ENCODE measurements at regions not wholly inside any gene's neighbourhood (a gene's known extent, or its start where the extent isn't known, plus 50 kb on each side); places are given as distances from the start of the nearest gene placed in this dataset.

- no peak overlapping the region for H3K27ac ChIP-seq
- no peak for DNase-seq
- H3K36me3 ChIP-seq, result no peaks in the 10 kb centered on the region
- no peaks in the 10 kb centered on the region for H3K27me3 ChIP-seq (ENCODE audit: insufficient read depth, low read depth, severe bottlenecking)
- H3K4me3 ChIP-seq (ENCODE audit: low read depth, low read length), result no peak overlapping the region
- no peaks in the 10 kb centered on the region for H3K9me3 ChIP-seq (ENCODE audit: severe bottlenecking)
- no peak for TF ChIP-seq CTCF (IDR thresholded peaks at IDR 0.05; ENCODE audit: low read depth, low read length)
Measured at GRCh38 chr2:37425408-37425807, 81.0 kb downstream of the QPCT start.

- no peak for TF ChIP-seq CTCF (IDR thresholded peaks at IDR 0.05; ENCODE audit: low read depth, low read length)
- H3K27ac ChIP-seq, result no peak overlapping the region
- no peaks in the 10 kb centered on the region for H3K36me3 ChIP-seq
- DNase-seq, result no peak
- no peaks in the 10 kb centered on the region for H3K9me3 ChIP-seq (ENCODE audit: severe bottlenecking)
- no peak overlapping the region for H3K4me3 ChIP-seq (ENCODE audit: low read depth, low read length)
- H3K27me3 ChIP-seq (ENCODE audit: insufficient read depth, low read depth, severe bottlenecking), result no peaks in the 10 kb centered on the region
Measured at GRCh38 chr2:37427241-37427640, 82.8 kb downstream of the QPCT start.

GRCh38 chr2:37436323-37436722 lies 91.9 kb downstream of the QPCT start:
- H3K4me3 ChIP-seq (ENCODE audit: low read depth, low read length), result no peak overlapping the region
- H3K27ac ChIP-seq, result no peak overlapping the region
- no peak for TF ChIP-seq CTCF (IDR thresholded peaks at IDR 0.05; ENCODE audit: low read depth, low read length)
- H3K36me3 ChIP-seq, result no peaks in the 10 kb centered on the region
- no peaks in the 10 kb centered on the region for H3K27me3 ChIP-seq (ENCODE audit: insufficient read depth, low read depth, severe bottlenecking)
- H3K9me3 ChIP-seq (ENCODE audit: severe bottlenecking), result no peaks in the 10 kb centered on the region
- no peak for DNase-seq

GRCh38 chr2:37439131-37439642 lies 94.8 kb downstream of the QPCT start:
- Histone ChIP-seq H3K27me3 (ENCODE audit: insufficient read depth, low read depth, severe bottlenecking) (no peaks in the 10 kb centered on the region), H3K36me3 (no peaks in the 10 kb centered on the region), H3K4me3 (ENCODE audit: low read depth, low read length) (no peak overlapping the region), H3K9me3 (ENCODE audit: severe bottlenecking) (no peaks in the 10 kb centered on the region), H3K27ac (no peak overlapping the region)
- DNase-seq, result no peak
- TF ChIP-seq CTCF (IDR thresholded peaks at IDR 0.05; ENCODE audit: low read depth, low read length), result no peak

GRCh38 chr2:37441055-37441454 lies 96.6 kb downstream of the QPCT start:
- no peak for TF ChIP-seq CTCF (IDR thresholded peaks at IDR 0.05; ENCODE audit: low read depth, low read length)
- no peak overlapping the region for H3K27ac ChIP-seq
- no peak overlapping the region for H3K4me3 ChIP-seq (ENCODE audit: low read depth, low read length)
- no peaks in the 10 kb centered on the region for H3K9me3 ChIP-seq (ENCODE audit: severe bottlenecking)
- no peak for DNase-seq
- no peaks in the 10 kb centered on the region for H3K27me3 ChIP-seq (ENCODE audit: insufficient read depth, low read depth, severe bottlenecking)
- H3K36me3 ChIP-seq, result no peaks in the 10 kb centered on the region

GRCh38 chr2:37443082-37443481 lies 98.7 kb downstream of the QPCT start:
- DNase-seq, result no peak
- Histone ChIP-seq H3K27ac (no peak overlapping the region), H3K9me3 (ENCODE audit: severe bottlenecking) (no peaks in the 10 kb centered on the region), H3K27me3 (ENCODE audit: insufficient read depth, low read depth, severe bottlenecking) (no peaks in the 10 kb centered on the region), H3K4me3 (ENCODE audit: low read depth, low read length) (no peak overlapping the region), H3K36me3 (no peaks in the 10 kb centered on the region)
- TF ChIP-seq CTCF (IDR thresholded peaks at IDR 0.05; ENCODE audit: low read depth, low read length), result no peak
